CD4-positive, alpha-beta T cell (primary cell): ENCODE measurements at regions not wholly inside any gene's neighbourhood (a gene's known extent, or its start where the extent isn't known, plus 50 kb on each side); places are given as distances from the start of the nearest gene placed in this dataset.

Experiments used
- ATAC-seq: fragments of 200-7000 bp; cut with Tn5 transposase; one replicate; pipeline ENCODE4 v1.10.0; 2022; ENCODE audit warnings: mild to moderate bottlenecking; ENCODE audit not compliant: poor library complexity
- CTCF ChIA-PET: fragments of 350-600 bp; sonication (Branson Sonifier 250); formaldehyde crosslinking; loops from one replicate; lab custom pipeline; 2021; ENCODE audit warnings: antibody characterized with exemption, inconsistent platforms; lab: Charles Lee
- POLR2A ChIA-PET: fragments of 350-600 bp; sonication (Branson Sonifier 250); formaldehyde crosslinking; loops from one replicate; lab custom pipeline; 2021; ENCODE audit warnings: antibody characterized with exemption, inconsistent platforms; lab: Charles Lee
- DNase-seq, 14 experiments: peaks; one replicate each; pipeline ENCODE4 v3.0.0-alpha.2; 2013 to 2020; ENCODE audit warnings: mixed read lengths in 2 of 14
- H3K27ac ChIP-seq, 2 donors: one replicate each; pipeline versions ENCODE4 v1.5.1 to v1.7.0; 2013; ENCODE audit warnings: low read length in 2 of 2, low read depth in 1 of 2, mild to moderate bottlenecking in 1 of 2
- H3K27me3 ChIP-seq, 2 experiments: 1 replicate in 1 of 2; 2 replicates in 1 of 2; pipeline versions ENCODE4 v1.6.1 to v1.7.0; 2013; ENCODE audit warnings: low read length in 2 of 2, control low read depth in 1 of 2, mild to moderate bottlenecking in 1 of 2, moderate library complexity in 1 of 2; ENCODE audit not compliant: insufficient read depth in 2 of 2, control insufficient read depth in 1 of 2
- H3K36me3 ChIP-seq: one replicate; pipeline ENCODE4 v1.6.1; 2013; ENCODE audit warnings: low read length, control low read depth; ENCODE audit not compliant: insufficient read depth
- H3K4me1 ChIP-seq: one replicate; pipeline ENCODE4 v1.6.1; 2013; ENCODE audit warnings: low read length, control low read depth; ENCODE audit not compliant: insufficient read depth
- H3K4me3 ChIP-seq: one replicate; pipeline ENCODE4 v1.5.1; 2013; ENCODE audit warnings: mild to moderate bottlenecking, low read length, moderate library complexity
- H3K9me3 ChIP-seq, 2 experiments: 1 replicate in 1 of 2; 2 replicates in 1 of 2; pipeline versions ENCODE4 v1.6.1 to v1.7.0; 2013; ENCODE audit warnings: low read length in 2 of 2, mild to moderate bottlenecking in 2 of 2, control low read depth in 1 of 2, moderate library complexity in 1 of 2; ENCODE audit not compliant: control insufficient read depth in 1 of 2, insufficient read depth in 1 of 2
- H3K27ac Mint-ChIP-seq: one replicate; pipeline ENCODE4 v1.8.0; 2020; ENCODE audit warnings: mixed read lengths
- H3K27me3 Mint-ChIP-seq: one replicate; pipeline ENCODE4 v1.8.0; 2021; ENCODE audit warnings: mixed read lengths
- H3K36me3 Mint-ChIP-seq: one replicate; pipeline ENCODE4 v1.8.0; 2021; ENCODE audit warnings: low read depth, mixed read lengths
- H3K4me1 Mint-ChIP-seq: one replicate; pipeline ENCODE4 v1.8.0; 2021; ENCODE audit warnings: low read depth, mixed read lengths
- H3K4me3 Mint-ChIP-seq: one replicate; pipeline ENCODE4 v1.8.0; 2020; ENCODE audit warnings: mild to moderate bottlenecking, mixed read lengths
- H3K9me3 Mint-ChIP-seq: one replicate; pipeline ENCODE4 v1.8.0; 2020; ENCODE audit warnings: mixed read lengths
- CTCF ChIP-seq: fragments of 200-600 bp; IDR thresholded peaks from one replicate; pipeline ENCODE4 v1.8.0; 2022; ENCODE audit warnings: antibody characterized with exemption, mild to moderate bottlenecking
- intact Hi-C, 2 experiments: fragments of 100-400 bp; cut with DNase I in 1 of 2; cut with micrococcal nuclease in 1 of 2; formaldehyde crosslinking; loops; one replicate each; pipeline versions ENCODE4 v1.15.1 to v1.9.0; 2023 to 2025; cut with DNase I, micrococcal nuclease

- no peaks in the 10 kb centered on the region for H3K36me3 Mint-ChIP-seq
- Histone ChIP-seq H3K4me3 (no peak overlapping the region), H3K27ac (no peak overlapping the region), H3K4me1 (no peaks in the 10 kb centered on the region), H3K9me3 (peaks cover 0 to 13% of the 10 kb centered on the region in 2 experiments), H3K27me3 (no peaks in the 10 kb centered on the region), H3K36me3 (no peaks in the 10 kb centered on the region)
- DNase-seq: no peak
- intact Hi-C loops: no loop called here
- ATAC-seq: no peak
- H3K27me3 Mint-ChIP-seq: peaks cover 30% of the 10 kb centered on the region
- no peak overlapping the region for H3K4me3 Mint-ChIP-seq
- no peak for TF ChIP-seq CTCF
- no peaks in the 10 kb centered on the region for H3K4me1 Mint-ChIP-seq
- ChIA-PET POLR2A (no interaction called here), CTCF (no interaction called here)
- no peaks in the 10 kb centered on the region for H3K9me3 Mint-ChIP-seq
- H3K27ac Mint-ChIP-seq: no peak overlapping the region
Observed at GRCh38 chr3:127366383-127366782, 78.5 kb upstream of the PRR20G start.

- Histone ChIP-seq H3K9me3 (peaks cover 0 to 13% of the 10 kb centered on the region in 2 experiments), H3K27me3 (no peaks in the 10 kb centered on the region), H3K4me1 (no peaks in the 10 kb centered on the region), H3K4me3 (no peak overlapping the region), H3K36me3 (no peaks in the 10 kb centered on the region), H3K27ac (no peak overlapping the region)
- ATAC-seq (no peak), DNase-seq (no peak)
- peaks cover 30% of the 10 kb centered on the region for H3K27me3 Mint-ChIP-seq
- intact Hi-C loops: no loop called here
- CTCF ChIA-PET: no interaction called here
- no peaks in the 10 kb centered on the region for H3K4me1 Mint-ChIP-seq
- POLR2A ChIA-PET: no interaction called here
- no peaks in the 10 kb centered on the region for H3K36me3 Mint-ChIP-seq
- H3K9me3 Mint-ChIP-seq: no peaks in the 10 kb centered on the region
- TF ChIP-seq CTCF: no peak
- H3K4me3 Mint-ChIP-seq: no peak overlapping the region
- H3K27ac Mint-ChIP-seq: no peak overlapping the region
Observed at GRCh38 chr3:127365163-127365798, 77.4 kb upstream of the PRR20G start.

- H3K36me3 Mint-ChIP-seq: no peaks in the 10 kb centered on the region
- H3K27ac ChIP-seq: no peak overlapping the region
- ChIA-PET POLR2A (no interaction called here), CTCF (no interaction called here)
- no peak for TF ChIP-seq CTCF
- no peak overlapping the region for H3K27ac Mint-ChIP-seq
- H3K36me3 ChIP-seq: no peaks in the 10 kb centered on the region
- no peak overlapping the region for H3K4me3 ChIP-seq
- no peaks in the 10 kb centered on the region for H3K27me3 ChIP-seq
- no peaks in the 10 kb centered on the region for H3K4me1 ChIP-seq
- H3K4me1 Mint-ChIP-seq: no peaks in the 10 kb centered on the region
- H3K9me3 ChIP-seq: peaks cover 0 to 20% of the 10 kb centered on the region in 2 experiments
- peaks cover 30% of the 10 kb centered on the region for H3K27me3 Mint-ChIP-seq
- DNase-seq (no peak), ATAC-seq (no peak)
- no peaks in the 10 kb centered on the region for H3K9me3 Mint-ChIP-seq
- no peak overlapping the region for H3K4me3 Mint-ChIP-seq
- intact Hi-C loops: no loop called here
Observed at GRCh38 chr3:127363891-127364290, 76.0 kb upstream of the PRR20G start.
